Loucy (cell line): ENCODE measurements at regions not wholly inside any gene's neighbourhood (a gene's known extent, or its start where the extent isn't known, plus 50 kb on each side); places are given as distances from the start of the nearest gene placed in this dataset.

ENCODE experiments used
- CTCF ChIP-seq: fragments of 200-600 bp; sonication (generic); conservative IDR thresholded peaks from 2 replicates; pipeline ENCODE4 v1.5.1; 2014; ENCODE audit warnings: mild to moderate bottlenecking, antibody characterized with exemption, low read length
- EZH2phosphoT487 ChIP-seq: fragments of 200-600 bp; IDR thresholded peaks from 2 replicates; pipeline ENCODE4 v1.6.1; 2018; ENCODE audit warnings: antibody characterized with exemption, mild to moderate bottlenecking, moderate library complexity, borderline replicate concordance

- TF ChIP-seq CTCF, result no peak
- no peak for TF ChIP-seq EZH2phosphoT487
Observed at GRCh38 chr2:172273910-172274571, 153.3 kb upstream of the ITGA6 start.
